Ovary (tissue), 7 donors: ENCODE measurements at regions not wholly inside any gene's neighbourhood (a gene's known extent, or its start where the extent isn't known, plus 50 kb on each side); places are given as distances from the start of the nearest gene placed in this dataset.

Experiments
- DNase-seq, 5 donors: peaks; one replicate each; pipeline ENCODE4 v3.0.0-alpha.2; 2019 to 2020
- H3K27ac ChIP-seq, 2 donors: fragments of 200-600 bp; one replicate each; pipeline versions ENCODE4 v1.5.1 to v1.8.0; 2019 to 2022
- H3K27me3 ChIP-seq: fragments of 200-600 bp; one replicate; pipeline ENCODE4 v1.8.0; 2022
- H3K36me3 ChIP-seq: fragments of 200-600 bp; sonication (generic); one replicate; pipeline ENCODE4 v1.5.1; 2019
- H3K4me1 ChIP-seq: one replicate; pipeline ENCODE4 v1.8.1; 2013; ENCODE audit warnings: mild to moderate bottlenecking, moderate library complexity; ENCODE audit not compliant: insufficient read depth
- H3K4me3 ChIP-seq: fragments of 200-600 bp; sonication (generic); one replicate; pipeline ENCODE4 v1.5.1; 2017
- H3K9me3 ChIP-seq, 2 donors: fragments of 200-600 bp in 1 of 2; sonication (generic) in 1 of 2; one replicate each; pipeline versions ENCODE4 v1.5.1 to v1.8.1; 2013 to 2019; ENCODE audit warnings: mild to moderate bottlenecking in 1 of 2, moderate library complexity in 1 of 2
- EP300 ChIP-seq: sonication (generic); formaldehyde crosslinking; IDR thresholded peaks from one replicate; pipeline ENCODE4 v1.6.1; 2017; ENCODE audit warnings: antibody characterized with exemption
- POLR2A ChIP-seq: fragments of 450-650 bp; IDR thresholded peaks from one replicate; pipeline ENCODE4 v1.6.1; 2017; ENCODE audit warnings: antibody characterized with exemption, mild to moderate bottlenecking, moderate library complexity
- WGBS, 3 donors: extraction: QIAGEN DNeasy Blood & Tissue Kit in 1 of 3; methylation state at CpG; one replicate each; pipeline versions ENCODE4 v1.1.5 to v1.1.7; 2013 to 2017; 5-methylcytosine and 5-hydroxymethylcytosine counted together
- intact Hi-C, 4 donors: fragments of 100-400 bp; cut with DNase I; formaldehyde crosslinking; loops; one replicate each; pipeline versions ENCODE4 v1.11.0 to v1.15.1; 2022 to 2023
- TF ChIP-seq, protein P1 (sequence below), 3 donors: fragments of 450-650 bp in 2 of 3; fragments of 200-600 bp in 1 of 3; IDR thresholded peaks; one replicate each; pipeline versions ENCODE4 v1.5.1 to v1.8.0; 2016 to 2022; ENCODE audit warnings: antibody characterized with exemption in 3 of 3, mild to moderate bottlenecking in 1 of 3
- donor health status: DM: no; HTN: no; CAD: no; lungs with moderate emphysema.
- donor health status: DM: no; HTN: no; CAD: no.
- donor health status: Bipolar disorder and iron deficiency.
- donor health status: DM: no; HTN: no; CAD: no.
- donor health status: DM: yes; HTN: yes; CAD: no.

DNA sequence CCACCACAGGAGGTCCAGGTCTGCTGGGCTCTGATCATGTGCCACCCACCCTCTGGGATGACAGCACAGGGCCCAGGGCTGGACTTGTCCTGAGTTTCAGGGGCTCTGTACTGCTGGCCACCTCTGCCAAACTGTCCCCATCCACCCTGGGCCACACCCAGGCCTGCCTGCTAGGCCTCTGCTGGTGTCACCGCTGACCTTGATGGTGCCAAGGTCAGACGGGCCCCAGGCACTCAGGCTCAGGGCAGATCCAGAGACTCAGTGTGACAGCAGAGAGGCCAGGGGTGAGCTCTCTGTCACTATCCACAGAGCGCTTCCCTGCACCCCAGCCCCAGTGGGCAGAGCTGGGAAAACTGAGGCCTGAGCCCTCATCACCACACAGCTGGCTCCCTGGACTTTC is 75.6 kb downstream of the RMI2 start:
- H3K36me3 ChIP-seq, result no peaks in the 10 kb centered on the region
- H3K27me3 ChIP-seq, result no peaks in the 10 kb centered on the region
- H3K4me3 ChIP-seq, result no peak overlapping the region
- H3K4me1 ChIP-seq, result no peaks in the 10 kb centered on the region
- WGBS, 3 donors, result 91 to 96% (median 93%) methylated on average over 1 to 3 of the region's 3 CpGs
- DNase-seq, result no peak
- intact Hi-C loops, result no loop called here
- TF ChIP-seq, protein P1, sequence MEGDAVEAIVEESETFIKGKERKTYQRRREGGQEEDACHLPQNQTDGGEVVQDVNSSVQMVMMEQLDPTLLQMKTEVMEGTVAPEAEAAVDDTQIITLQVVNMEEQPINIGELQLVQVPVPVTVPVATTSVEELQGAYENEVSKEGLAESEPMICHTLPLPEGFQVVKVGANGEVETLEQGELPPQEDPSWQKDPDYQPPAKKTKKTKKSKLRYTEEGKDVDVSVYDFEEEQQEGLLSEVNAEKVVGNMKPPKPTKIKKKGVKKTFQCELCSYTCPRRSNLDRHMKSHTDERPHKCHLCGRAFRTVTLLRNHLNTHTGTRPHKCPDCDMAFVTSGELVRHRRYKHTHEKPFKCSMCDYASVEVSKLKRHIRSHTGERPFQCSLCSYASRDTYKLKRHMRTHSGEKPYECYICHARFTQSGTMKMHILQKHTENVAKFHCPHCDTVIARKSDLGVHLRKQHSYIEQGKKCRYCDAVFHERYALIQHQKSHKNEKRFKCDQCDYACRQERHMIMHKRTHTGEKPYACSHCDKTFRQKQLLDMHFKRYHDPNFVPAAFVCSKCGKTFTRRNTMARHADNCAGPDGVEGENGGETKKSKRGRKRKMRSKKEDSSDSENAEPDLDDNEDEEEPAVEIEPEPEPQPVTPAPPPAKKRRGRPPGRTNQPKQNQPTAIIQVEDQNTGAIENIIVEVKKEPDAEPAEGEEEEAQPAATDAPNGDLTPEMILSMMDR (IDR thresholded peaks at IDR 0.05), result no peak
- TF ChIP-seq EP300, result no peak
- no peak for TF ChIP-seq POLR2A
- H3K9me3 ChIP-seq, result no peaks in the 10 kb centered on the region
- H3K27ac ChIP-seq, result no peak overlapping the region

DNA sequence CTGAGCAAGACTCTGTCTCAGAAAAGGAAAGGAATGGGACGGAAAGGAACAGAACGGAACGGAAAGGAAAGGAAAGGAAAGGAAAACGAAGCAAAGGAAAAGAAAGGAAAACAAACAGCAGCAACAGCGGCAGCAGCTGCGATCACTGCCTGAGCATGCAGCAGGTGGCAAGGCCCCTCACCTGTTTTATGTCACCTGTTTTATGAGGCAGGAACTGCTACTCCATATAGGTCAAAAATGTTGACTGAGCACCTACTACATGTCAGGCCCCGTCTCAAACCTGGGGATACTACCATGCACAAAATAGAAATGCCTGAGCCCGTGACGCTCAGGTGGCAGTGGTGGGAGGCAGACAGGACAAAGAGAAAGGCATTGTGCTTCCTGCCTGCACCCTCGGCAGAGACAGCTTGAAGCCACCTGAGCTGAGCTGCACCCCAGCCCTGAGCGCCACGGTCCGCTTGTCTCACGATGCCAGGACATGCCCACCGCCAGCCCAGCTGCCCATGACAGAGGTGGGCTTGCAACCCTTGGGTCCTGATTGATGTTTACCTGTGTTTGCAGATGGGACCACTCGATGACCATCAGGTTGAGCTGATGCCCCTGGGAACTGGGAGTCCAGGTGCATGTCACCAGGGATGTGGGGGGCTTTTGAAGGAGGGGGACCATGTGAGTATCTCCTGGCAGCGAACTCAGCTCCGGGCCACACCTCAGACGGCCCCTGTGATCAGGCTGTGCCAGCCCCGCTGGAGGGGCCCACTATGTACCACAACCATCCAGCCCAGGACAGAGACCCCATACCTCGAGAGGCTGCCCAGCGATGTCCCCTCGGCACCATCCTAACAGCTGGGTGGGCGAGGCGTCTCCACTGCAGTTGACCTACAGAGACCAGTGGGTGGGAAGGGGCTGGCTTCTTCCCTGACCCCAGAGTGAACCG is 77.4 kb downstream of the RMI2 start:
- H3K9me3 ChIP-seq, result no peaks in the 10 kb centered on the region
- H3K27me3 ChIP-seq, result no peaks in the 10 kb centered on the region
- no peaks in the 10 kb centered on the region for H3K4me1 ChIP-seq
- TF ChIP-seq EP300, result no peak
- 76 to 88% (median 79%) methylated on average over 22 to 26 of the region's 26 CpGs for WGBS, 3 donors
- no peak overlapping the region for H3K27ac ChIP-seq
- no peaks in the 10 kb centered on the region for H3K36me3 ChIP-seq
- DNase-seq, result no peak
- intact Hi-C loops, result no loop called here
- no peak overlapping the region for H3K4me3 ChIP-seq

DNA sequence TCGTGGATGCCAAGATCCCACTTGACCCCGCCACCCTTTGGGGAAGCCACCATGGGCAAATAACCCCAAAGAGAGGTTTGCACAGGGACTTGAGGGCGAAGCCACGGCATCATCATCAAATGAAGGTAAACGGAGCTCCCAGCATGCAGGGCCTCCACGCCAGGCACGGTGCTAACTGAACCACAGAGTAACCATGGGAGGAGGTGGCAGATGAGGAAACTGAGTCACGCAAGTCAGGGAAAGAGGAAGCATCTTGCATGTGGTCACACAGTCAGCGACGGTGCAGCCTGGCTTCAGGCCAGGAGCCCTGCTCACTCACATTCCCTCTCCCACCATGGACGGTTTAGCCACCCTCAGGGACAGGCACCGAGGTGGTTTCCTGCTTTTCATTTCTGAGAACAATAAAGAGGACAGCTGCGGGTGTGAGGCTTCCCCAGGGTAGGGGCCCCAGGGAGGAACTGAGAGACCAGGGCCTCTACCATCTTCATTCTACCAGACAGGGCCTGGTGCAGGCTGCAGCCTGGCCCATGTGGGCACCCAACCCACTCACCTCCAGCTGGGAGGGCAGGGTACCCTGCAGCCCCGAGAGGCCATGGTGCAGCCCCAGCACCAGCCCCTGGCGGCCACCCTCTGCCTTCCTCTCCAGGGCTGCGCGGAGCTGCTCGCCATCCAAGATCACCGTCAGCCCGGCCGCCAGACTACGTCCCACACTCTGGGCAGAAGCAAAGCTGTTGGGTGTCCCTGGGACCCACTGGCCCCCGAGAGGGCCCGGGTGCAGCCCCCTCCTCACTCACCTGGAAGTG is 78.3 kb downstream of the RMI2 start:
- no peak overlapping the region for H3K27ac ChIP-seq
- 84 to 87% (median 86%) methylated on average over 24 of the region's 24 CpGs for WGBS, 3 donors
- TF ChIP-seq, protein P1 (IDR thresholded peaks at IDR 0.05), result no peak
- TF ChIP-seq POLR2A (no peak), EP300 (no peak)

DNA sequence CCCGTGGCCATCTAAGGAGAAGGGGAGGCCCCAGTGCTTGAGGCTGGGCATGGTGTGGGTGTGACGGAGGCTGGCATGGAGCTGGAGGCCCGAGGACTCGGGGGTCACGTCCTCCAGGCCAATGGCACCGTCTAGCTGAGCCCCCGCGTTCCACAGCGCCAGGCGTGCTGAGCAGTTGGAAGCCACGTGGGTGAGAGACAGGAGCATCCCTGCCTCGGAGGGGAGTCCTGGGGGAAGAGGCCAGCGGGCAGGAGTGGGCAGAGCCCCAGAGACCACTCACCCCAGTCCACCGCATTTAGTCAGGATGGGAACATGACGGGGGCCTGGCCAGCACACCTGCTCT is 78.8 kb downstream of the RMI2 start:
- Histone ChIP-seq H3K27me3 (no peaks in the 10 kb centered on the region), H3K4me3 (no peak overlapping the region), H3K36me3 (no peaks in the 10 kb centered on the region), H3K4me1 (no peaks in the 10 kb centered on the region), H3K27ac (no peak overlapping the region), H3K9me3 (no peaks in the 10 kb centered on the region)
- 87 to 91% (median 88%) methylated on average over 14 to 15 of the region's 15 CpGs for WGBS, 3 donors
- intact Hi-C loops, result no loop called here
- TF ChIP-seq POLR2A, result no peak
- TF ChIP-seq EP300, result no peak
- TF ChIP-seq, protein P1 (IDR thresholded peaks at IDR 0.05), result no peak
- DNase-seq, result no peak

More for the DNA sequence above, 78.3 kb downstream of the RMI2 start:
- no peaks in the 10 kb centered on the region for H3K36me3 ChIP-seq
- no peaks in the 10 kb centered on the region for H3K27me3 ChIP-seq
- no peak for DNase-seq
- H3K9me3 ChIP-seq, result no peaks in the 10 kb centered on the region
- intact Hi-C loops, result no loop called here
- no peak overlapping the region for H3K4me3 ChIP-seq
- no peaks in the 10 kb centered on the region for H3K4me1 ChIP-seq

DNA sequence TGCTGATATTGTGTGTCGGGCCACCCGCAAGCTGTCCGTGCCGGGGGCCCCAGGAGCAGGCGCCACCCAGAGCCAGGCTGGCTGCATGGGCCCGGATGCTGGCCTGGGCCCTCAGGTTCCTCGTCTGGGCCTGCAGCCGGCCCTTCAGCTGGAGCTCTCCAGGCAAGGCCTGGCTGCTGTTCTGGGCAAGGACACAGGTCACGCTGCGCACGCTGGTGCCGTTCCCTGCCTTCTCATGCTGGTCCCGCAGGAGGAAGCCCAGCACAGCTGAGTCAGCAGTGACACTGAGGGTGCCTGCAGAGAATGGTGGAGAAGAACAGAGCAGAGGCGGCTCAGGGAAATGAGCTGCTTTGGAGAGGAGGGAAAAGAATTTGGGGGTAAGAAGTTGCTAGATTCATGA is 79.9 kb downstream of the RMI2 start:
- Histone ChIP-seq H3K27ac (no peak overlapping the region), H3K9me3 (no peaks in the 10 kb centered on the region), H3K27me3 (no peaks in the 10 kb centered on the region), H3K4me1 (no peaks in the 10 kb centered on the region), H3K36me3 (no peaks in the 10 kb centered on the region), H3K4me3 (no peak overlapping the region)
- DNase-seq, result no peak
- TF ChIP-seq POLR2A, result no peak
- no peak for TF ChIP-seq EP300
- TF ChIP-seq, protein P1 (IDR thresholded peaks at IDR 0.05), result no peak
- intact Hi-C loops, result no loop called here
- WGBS, 3 donors, result 81 to 85% (median 84%) methylated on average over 14 of the region's 14 CpGs
